Activated CD8-positive, alpha-beta T cell treated with anti-CD3 and anti-CD28 coated beads for 36 hours (primary cell): ENCODE measurements at regions not wholly inside any gene's neighbourhood (a gene's known extent, or its start where the extent isn't known, plus 50 kb on each side); places are given as distances from the start of the nearest gene placed in this dataset.
A peak's percentile ranks its signal among the peaks of the same experiment; 100 is the strongest.

Source experiments
- ATAC-seq: fragments of 200-7000 bp; cut with Tn5 transposase; one replicate; pipeline ENCODE4 v1.10.0; 2021; ENCODE audit warnings: mild to moderate bottlenecking, moderate library complexity
- CTCF ChIA-PET: fragments of 350-600 bp; sonication (Branson Sonifier 250); formaldehyde crosslinking; loops from one replicate; lab custom pipeline; 2021; ENCODE audit warnings: antibody characterized with exemption; lab: Charles Lee
- POLR2A ChIA-PET: fragments of 350-600 bp; sonication (Branson Sonifier 250); formaldehyde crosslinking; loops from one replicate; lab custom pipeline; 2021; ENCODE audit warnings: antibody characterized with exemption; lab: Charles Lee
- DNase-seq: peaks from one replicate; pipeline ENCODE4 v3.0.0-alpha.2; 2020
- H3K27ac Mint-ChIP-seq: one replicate; pipeline ENCODE4 v1.8.0; 2021; ENCODE audit warnings: mild to moderate bottlenecking, mixed read lengths
- H3K27me3 Mint-ChIP-seq: one replicate; pipeline ENCODE4 v1.8.0; 2021; ENCODE audit warnings: mixed read lengths
- H3K36me3 Mint-ChIP-seq: one replicate; pipeline ENCODE4 v1.8.0; 2021; ENCODE audit warnings: low read depth, mixed read lengths
- H3K4me1 Mint-ChIP-seq: one replicate; pipeline ENCODE4 v1.8.0; 2021; ENCODE audit warnings: low read depth, mixed read lengths
- H3K4me3 Mint-ChIP-seq: one replicate; pipeline ENCODE4 v1.8.0; 2021; ENCODE audit warnings: mild to moderate bottlenecking, moderate library complexity, mixed read lengths
- H3K9me3 Mint-ChIP-seq: one replicate; pipeline ENCODE4 v1.8.0; 2021; ENCODE audit warnings: mixed read lengths
- intact Hi-C: fragments of 100-400 bp; cut with micrococcal nuclease; formaldehyde crosslinking; loops from one replicate; pipeline ENCODE4 v1.10.0; 2022
- TF ChIP-seq, protein P1 (sequence below): fragments of 200-600 bp; IDR thresholded peaks from one replicate; pipeline ENCODE4 v1.8.0; 2022; ENCODE audit warnings: antibody characterized with exemption, mild to moderate bottlenecking

DNA sequence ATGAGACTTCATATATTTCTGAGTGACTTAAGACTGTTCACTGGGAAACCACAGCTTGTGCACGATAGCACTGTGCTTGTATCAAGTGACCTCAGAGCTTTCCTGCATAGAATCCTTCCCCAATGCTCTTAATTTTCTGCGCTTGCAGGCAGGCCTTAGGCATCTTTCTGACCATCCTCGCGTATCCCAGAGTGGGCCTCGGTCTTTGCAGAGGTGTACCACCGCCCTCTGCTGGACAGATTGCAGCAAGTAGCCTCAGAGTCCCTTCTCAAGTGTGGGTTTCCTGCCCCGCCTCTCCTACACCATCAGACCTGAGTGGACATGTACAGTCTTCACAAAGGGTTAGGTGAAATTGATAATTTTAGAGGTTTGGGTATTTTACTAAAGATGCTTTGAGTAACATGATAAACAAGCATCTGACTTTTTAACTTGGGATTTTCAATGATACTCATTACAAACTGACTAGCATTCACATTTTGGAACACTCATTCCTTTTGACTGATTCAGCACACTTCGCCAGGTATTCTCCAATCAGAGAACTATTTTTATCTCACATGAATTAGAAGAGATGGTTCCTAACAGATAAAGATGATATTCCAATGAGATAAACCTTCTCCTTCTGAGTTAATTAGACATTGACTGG lies 246.5 kb upstream of the USP25 start:
- Mint-ChIP-seq H3K9me3 (no peaks in the 10 kb centered on the region), H3K36me3 (no peaks in the 10 kb centered on the region), H3K4me1 (peaks cover 19% of the 10 kb centered on the region), H3K4me3 (no peak overlapping the region), H3K27me3 (no peaks in the 10 kb centered on the region), H3K27ac (no peak overlapping the region)
- ChIA-PET CTCF (interaction anchor here (0.6 to 1.9 kb wide), 32 partner anchors 9 to 1224 kb away, joined by 3 to 11 read pairs (median 4); partner anchors contain the start of gene NRIP1), POLR2A (interaction anchor here (0.8 kb wide), 1 partner anchor 417 kb away, joined by 3 read pairs; no protein-coding TSS in a partner anchor)
- intact Hi-C loops: loop anchor here (5.0 kb wide), 2 partner anchors 416 to 621 kb away; no protein-coding TSS in a partner anchor
- ATAC-seq (peak; percentile 95), DNase-seq (peak; percentile 89)
- TF ChIP-seq, protein P1, sequence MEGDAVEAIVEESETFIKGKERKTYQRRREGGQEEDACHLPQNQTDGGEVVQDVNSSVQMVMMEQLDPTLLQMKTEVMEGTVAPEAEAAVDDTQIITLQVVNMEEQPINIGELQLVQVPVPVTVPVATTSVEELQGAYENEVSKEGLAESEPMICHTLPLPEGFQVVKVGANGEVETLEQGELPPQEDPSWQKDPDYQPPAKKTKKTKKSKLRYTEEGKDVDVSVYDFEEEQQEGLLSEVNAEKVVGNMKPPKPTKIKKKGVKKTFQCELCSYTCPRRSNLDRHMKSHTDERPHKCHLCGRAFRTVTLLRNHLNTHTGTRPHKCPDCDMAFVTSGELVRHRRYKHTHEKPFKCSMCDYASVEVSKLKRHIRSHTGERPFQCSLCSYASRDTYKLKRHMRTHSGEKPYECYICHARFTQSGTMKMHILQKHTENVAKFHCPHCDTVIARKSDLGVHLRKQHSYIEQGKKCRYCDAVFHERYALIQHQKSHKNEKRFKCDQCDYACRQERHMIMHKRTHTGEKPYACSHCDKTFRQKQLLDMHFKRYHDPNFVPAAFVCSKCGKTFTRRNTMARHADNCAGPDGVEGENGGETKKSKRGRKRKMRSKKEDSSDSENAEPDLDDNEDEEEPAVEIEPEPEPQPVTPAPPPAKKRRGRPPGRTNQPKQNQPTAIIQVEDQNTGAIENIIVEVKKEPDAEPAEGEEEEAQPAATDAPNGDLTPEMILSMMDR: peak; percentile 85

DNA sequence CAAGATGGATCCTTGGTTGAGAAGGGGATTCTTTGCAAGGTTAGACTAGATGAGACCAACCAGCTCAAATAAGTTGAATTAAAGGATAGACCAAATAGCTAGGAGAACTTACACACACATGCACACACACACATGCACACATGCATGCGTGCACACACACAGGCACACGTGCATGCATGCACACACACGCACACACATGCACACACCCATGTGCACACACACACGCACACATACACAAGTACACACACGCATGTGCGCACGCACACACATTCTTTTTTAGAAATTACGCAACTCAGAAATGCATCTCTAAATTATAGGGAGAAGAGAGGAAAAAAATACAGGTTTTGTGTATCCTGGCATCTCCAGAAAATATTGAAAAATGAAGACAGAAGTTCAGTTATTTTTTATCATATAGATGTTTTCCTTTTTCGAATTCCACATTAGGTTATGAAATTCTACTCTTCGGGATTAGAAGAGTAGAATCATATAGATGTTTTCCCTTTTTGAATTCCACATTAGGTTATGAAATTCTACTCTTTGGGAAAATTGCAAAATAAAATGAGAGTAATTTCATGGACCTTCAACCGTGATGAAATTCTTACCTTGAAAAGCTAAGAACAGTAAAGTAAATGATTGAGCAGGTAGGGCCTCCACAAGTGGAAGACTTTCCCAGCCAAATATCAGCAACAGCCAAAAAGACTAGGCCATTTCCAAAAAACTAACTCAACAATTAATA lies 243.2 kb upstream of the USP25 start:
- intact Hi-C loops: no loop called here
- Mint-ChIP-seq H3K9me3 (no peaks in the 10 kb centered on the region), H3K36me3 (no peaks in the 10 kb centered on the region), H3K27ac (no peak overlapping the region), H3K4me1 (peaks cover 2% of the 10 kb centered on the region), H3K27me3 (no peaks in the 10 kb centered on the region), H3K4me3 (no peak overlapping the region)
- ChIA-PET POLR2A (no interaction called here), CTCF (interaction anchor here (0.6 to 1.1 kb wide), 2 partner anchors 106 to 421 kb away, joined by 3 read pairs; no protein-coding TSS in a partner anchor)
- TF ChIP-seq, protein P1: no peak
- DNase-seq: no peak
- ATAC-seq: no peak

DNA sequence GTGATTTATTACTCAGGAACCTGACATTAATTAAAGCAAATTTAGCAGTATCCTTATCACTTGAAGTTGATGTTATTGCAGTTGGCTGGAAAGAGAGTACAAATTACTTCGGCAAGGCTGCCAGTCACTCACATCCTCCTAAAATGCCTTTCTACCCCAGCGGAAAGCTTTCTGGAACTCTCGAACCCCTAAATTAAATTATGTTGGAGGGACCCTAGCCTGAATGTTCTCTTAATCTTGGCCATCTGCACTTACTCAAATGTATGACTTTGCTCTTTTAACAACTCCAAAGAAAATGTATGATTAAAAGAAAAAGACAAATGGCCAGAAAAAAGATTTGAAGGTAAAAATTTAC lies 242.6 kb upstream of the USP25 start:
- DNase-seq (no peak), ATAC-seq (no peak)
- intact Hi-C loops: no loop called here
- H3K27me3 Mint-ChIP-seq: no peaks in the 10 kb centered on the region
- H3K4me1 Mint-ChIP-seq: peaks cover 2% of the 10 kb centered on the region
- H3K36me3 Mint-ChIP-seq: no peaks in the 10 kb centered on the region
- ChIA-PET CTCF (interaction anchor here (0.9 kb wide), 1 partner anchor 9 kb away, joined by 3 read pairs; no protein-coding TSS in a partner anchor), POLR2A (no interaction called here)
- no peak overlapping the region for H3K4me3 Mint-ChIP-seq
- TF ChIP-seq, protein P1: no peak
- H3K9me3 Mint-ChIP-seq: no peaks in the 10 kb centered on the region
- H3K27ac Mint-ChIP-seq: no peak overlapping the region

DNA sequence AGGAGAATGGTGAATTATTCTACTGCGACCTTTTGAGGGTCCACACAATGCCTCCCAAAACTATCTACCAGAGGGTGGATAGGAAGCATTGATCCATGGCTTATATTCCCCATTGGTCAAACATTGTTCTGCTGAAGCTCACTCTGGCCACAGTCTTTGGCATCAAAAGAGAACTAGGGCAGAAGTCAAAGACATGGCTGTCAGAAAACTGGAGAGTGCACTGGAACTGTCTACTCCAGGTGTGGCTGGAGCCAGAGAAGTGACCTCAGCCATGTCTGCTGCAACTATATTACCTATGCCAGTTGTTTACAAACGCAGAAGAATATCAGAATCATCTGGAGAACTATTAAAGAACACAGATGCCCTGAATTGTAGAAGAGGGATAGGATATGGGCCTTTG lies 238.7 kb upstream of the USP25 start:
- Mint-ChIP-seq H3K4me3 (no peak overlapping the region), H3K9me3 (no peaks in the 10 kb centered on the region), H3K4me1 (no peaks in the 10 kb centered on the region), H3K36me3 (no peaks in the 10 kb centered on the region), H3K27ac (no peak overlapping the region), H3K27me3 (no peaks in the 10 kb centered on the region)
- TF ChIP-seq, protein P1: no peak
- ATAC-seq (no peak), DNase-seq (no peak)
- intact Hi-C loops: no loop called here
- CTCF ChIA-PET: no interaction called here
- POLR2A ChIA-PET: interaction anchor here (1.0 kb wide), 1 partner anchor 48 kb away, joined by 3 read pairs; no protein-coding TSS in a partner anchor

DNA sequence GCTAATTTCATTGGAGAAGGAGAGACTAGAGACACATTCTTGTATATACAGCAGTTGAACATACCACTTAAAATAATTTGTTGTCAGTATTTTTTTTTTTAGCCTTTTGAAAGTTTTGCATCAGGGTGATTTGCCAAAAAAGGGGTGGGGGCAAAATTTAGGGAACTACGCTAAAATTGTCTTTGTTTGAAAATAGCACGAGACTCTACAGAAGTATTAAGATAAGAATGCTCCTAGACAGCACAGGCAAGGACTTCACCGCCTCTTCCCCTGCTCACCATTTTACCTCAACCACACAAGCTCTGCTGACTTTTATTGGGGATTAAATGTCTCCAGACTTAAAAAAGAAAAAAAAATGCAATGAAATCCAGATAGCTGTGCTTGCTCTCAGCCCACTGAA lies 236.1 kb upstream of the USP25 start:
- H3K36me3 Mint-ChIP-seq: no peaks in the 10 kb centered on the region
- no peak for ATAC-seq
- TF ChIP-seq, protein P1: no peak
- no peak for DNase-seq
- no peaks in the 10 kb centered on the region for H3K9me3 Mint-ChIP-seq
- no peaks in the 10 kb centered on the region for H3K27me3 Mint-ChIP-seq
- ChIA-PET POLR2A (no interaction called here), CTCF (interaction anchor here (1.2 to 1.5 kb wide), 2 partner anchors 11 to 13 kb away, joined by 5 to 8 read pairs; no protein-coding TSS in a partner anchor)
- intact Hi-C loops: no loop called here
- H3K4me1 Mint-ChIP-seq: no peaks in the 10 kb centered on the region
- H3K27ac Mint-ChIP-seq: no peak overlapping the region
- no peak overlapping the region for H3K4me3 Mint-ChIP-seq
